ENCODE measurements at regions not wholly inside any gene's neighbourhood (a gene's known extent, or its start where the extent isn't known, plus 50 kb on each side); places are given as distances from the start of the nearest gene placed in this dataset.

DNA sequence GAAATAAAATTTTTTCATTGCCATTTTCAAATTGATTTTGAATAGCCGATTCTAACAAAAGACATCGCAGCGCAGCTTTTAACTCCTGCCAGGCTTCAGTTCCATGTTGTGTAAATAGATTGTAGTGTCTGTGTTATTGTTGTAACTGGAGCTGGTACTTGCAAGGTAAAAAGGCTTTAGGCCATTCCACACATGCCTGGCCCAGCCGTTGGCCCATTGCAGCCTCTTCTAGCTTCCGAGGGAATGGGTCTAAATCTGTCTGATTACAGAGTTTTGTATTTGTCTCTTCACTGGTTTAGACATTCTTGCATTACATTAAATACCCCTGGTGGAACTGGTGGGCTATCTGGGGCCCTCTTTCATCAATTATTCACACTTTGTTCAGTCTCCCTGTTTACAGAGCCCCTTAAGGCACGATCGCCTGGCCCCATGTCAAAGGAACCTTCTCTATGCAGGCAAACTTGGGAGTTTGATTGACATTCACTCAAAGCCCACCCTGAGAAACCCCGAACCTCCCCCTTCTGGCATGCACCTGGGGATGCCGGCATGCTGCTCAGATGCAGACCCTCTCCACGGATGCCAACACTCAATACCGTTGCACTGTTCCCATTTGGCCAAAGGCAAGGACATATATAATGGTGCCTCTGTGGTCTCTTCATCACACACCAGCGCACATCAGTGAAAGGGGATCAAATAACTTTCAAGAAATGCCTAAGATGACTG, 281.7 kb upstream of the IRX2 start:
- TF ChIP-seq EZH2 (IDR thresholded peaks at IDR 0.05; ENCODE audit: insufficient read depth, poor library complexity, severe bottlenecking) (no peak), EZH2phosphoT487 (IDR thresholded peaks at IDR 0.05; ENCODE audit: insufficient read depth, low read depth) (no peak)

Measured in GM23248 (cell line).